ENCODE measurements at regions not wholly inside any gene's neighbourhood (a gene's known extent, or its start where the extent isn't known, plus 50 kb on each side); places are given as distances from the start of the nearest gene placed in this dataset.

DNA sequence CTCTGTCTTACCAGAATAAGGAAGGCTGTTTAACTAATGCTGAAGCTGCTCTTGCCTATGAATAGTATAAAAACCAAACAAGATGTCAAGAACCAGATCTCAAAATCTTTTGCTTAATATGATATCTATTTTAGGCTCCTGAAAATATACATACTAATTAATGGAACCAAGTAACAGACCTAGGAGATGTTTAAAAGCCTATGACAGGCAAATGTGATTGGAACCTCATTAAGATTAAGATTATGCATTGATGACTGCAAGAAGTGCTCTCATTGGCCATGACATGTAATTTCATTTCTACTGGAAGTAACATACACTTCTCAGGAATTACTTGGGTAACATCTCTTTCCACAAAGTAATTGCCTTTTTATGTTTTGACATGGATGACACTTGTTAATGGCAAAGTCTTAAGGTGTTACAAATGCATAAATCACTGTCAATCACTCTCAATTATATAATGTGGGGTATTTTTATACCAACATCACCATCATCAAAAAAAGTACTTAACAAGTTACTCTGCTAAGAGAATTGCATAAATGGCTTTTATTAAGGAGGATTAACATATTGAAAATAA is 326.9 kb upstream of the MIR17HG start:
- TF ChIP-seq POLR2AphosphoS5 (IDR thresholded peaks at IDR 0.05) (no peak), CTCF (IDR thresholded peaks at IDR 0.05) (no peak), POLR2A (IDR thresholded peaks at IDR 0.05) (no peak)

Measured in gastroesophageal sphincter (tissue), 3 donors.